ENCODE measurements at regions not wholly inside any gene's neighbourhood (a gene's known extent, or its start where the extent isn't known, plus 50 kb on each side); places are given as distances from the start of the nearest gene placed in this dataset.
"Not testable (repeated sequence)": the region's sequence is repeated elsewhere in the genome, so short reads cannot be mapped to it uniquely, and the experiment has no call there.

GRCh38 chr12:46983959-46984841, 95.2 kb upstream of the PCED1B start:
- H3K27me3 ChIP-seq = no peaks in the 10 kb centered on the region
- TF ChIP-seq, protein P1, sequence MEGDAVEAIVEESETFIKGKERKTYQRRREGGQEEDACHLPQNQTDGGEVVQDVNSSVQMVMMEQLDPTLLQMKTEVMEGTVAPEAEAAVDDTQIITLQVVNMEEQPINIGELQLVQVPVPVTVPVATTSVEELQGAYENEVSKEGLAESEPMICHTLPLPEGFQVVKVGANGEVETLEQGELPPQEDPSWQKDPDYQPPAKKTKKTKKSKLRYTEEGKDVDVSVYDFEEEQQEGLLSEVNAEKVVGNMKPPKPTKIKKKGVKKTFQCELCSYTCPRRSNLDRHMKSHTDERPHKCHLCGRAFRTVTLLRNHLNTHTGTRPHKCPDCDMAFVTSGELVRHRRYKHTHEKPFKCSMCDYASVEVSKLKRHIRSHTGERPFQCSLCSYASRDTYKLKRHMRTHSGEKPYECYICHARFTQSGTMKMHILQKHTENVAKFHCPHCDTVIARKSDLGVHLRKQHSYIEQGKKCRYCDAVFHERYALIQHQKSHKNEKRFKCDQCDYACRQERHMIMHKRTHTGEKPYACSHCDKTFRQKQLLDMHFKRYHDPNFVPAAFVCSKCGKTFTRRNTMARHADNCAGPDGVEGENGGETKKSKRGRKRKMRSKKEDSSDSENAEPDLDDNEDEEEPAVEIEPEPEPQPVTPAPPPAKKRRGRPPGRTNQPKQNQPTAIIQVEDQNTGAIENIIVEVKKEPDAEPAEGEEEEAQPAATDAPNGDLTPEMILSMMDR (IDR thresholded peaks at IDR 0.05) = no peak
- no peaks in the 10 kb centered on the region for H3K36me3 ChIP-seq
- no peaks in the 10 kb centered on the region for H3K9me3 ChIP-seq
- no peak overlapping the region for H3K4me3 ChIP-seq (ENCODE audit: low read depth in 1 of 2, low read length in 1 of 2)
- H3K4me1 ChIP-seq (ENCODE audit: control insufficient read depth in 1 of 2, insufficient read depth in 1 of 2, low read depth in 1 of 2, low read length in 1 of 2) = no peaks in the 10 kb centered on the region
- no peak overlapping the region for H3K27ac ChIP-seq

DNA sequence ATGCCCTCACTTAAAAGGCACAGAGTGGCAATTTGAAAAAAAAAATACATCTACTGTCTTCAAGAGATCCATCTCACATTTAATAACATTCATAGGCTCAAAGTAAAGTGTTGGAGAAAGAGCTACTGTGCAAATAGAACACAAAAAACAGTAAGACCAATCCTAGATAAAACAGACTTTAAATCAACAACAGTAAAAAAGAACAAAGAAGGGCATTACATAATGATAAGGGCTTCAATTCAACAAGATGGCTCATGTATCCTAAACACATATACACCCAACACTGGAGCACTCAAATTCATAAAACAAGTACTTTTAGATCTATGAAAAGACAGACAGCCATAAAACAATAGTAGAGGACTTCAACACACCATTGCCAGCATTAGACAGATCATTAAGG, 93.6 kb upstream of the PCED1B start:
- Histone ChIP-seq H3K27ac (no peak overlapping the region), H3K36me3 (no peaks in the 10 kb centered on the region), H3K27me3 (no peaks in the 10 kb centered on the region), H3K9me3 (no peaks in the 10 kb centered on the region), H3K4me1 (ENCODE audit: control insufficient read depth in 1 of 2, insufficient read depth in 1 of 2, low read depth in 1 of 2, low read length in 1 of 2) (no peaks in the 10 kb centered on the region), H3K4me3 (ENCODE audit: low read depth in 1 of 2, low read length in 1 of 2) (no peak overlapping the region)
- TF ChIP-seq, protein P1 (IDR thresholded peaks at IDR 0.05) = no peak

DNA sequence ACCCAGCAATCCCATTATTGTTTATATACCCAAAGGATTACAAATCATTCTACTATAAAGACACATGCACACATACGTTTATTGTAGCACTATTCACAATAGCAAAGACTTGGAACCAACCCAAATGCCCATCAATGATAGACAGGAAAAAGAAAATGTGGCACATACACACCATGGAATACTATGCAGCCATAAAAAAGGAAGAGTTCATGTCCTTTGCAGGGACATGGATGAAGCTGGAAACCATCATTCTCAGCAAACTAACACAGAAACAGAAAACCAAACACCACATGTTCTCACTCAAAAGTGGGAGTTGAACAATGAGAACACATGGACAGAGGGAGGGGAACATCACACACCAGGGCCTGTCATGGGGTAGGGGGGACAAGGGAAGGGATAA, 91.3 kb upstream of the PCED1B start:
- H3K27ac ChIP-seq; H3K27me3 ChIP-seq; H3K4me3 ChIP-seq (ENCODE audit: low read depth in 1 of 2, low read length in 1 of 2); H3K4me1 ChIP-seq (ENCODE audit: control insufficient read depth in 1 of 2, insufficient read depth in 1 of 2, low read depth in 1 of 2, low read length in 1 of 2); H3K36me3 ChIP-seq; H3K9me3 ChIP-seq: not testable (repeated sequence)

DNA sequence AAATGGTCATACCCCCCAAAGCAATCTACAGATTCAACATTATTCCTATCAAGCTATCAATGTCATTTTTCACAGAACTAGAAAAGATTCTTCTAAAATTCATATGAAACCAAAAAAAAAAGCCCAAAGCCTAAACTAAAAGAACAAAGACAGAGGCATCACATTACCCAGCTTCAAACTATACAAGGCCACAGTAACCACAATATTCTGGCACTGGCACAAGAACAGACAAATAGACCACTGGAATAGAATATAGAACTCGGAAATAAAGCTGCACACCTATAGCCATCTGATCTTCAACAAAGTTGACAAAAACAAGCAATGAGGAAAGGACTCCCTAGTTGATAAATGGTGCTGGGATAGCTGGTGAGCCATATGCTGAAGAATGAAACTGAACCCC, 89.2 kb upstream of the PCED1B start:
- H3K9me3 ChIP-seq = no peaks in the 10 kb centered on the region
- TF ChIP-seq, protein P1 (IDR thresholded peaks at IDR 0.05) = no peak
- no peaks in the 10 kb centered on the region for H3K4me1 ChIP-seq (ENCODE audit: control insufficient read depth in 1 of 2, insufficient read depth in 1 of 2, low read depth in 1 of 2, low read length in 1 of 2)
- no peak overlapping the region for H3K27ac ChIP-seq
- H3K27me3 ChIP-seq = no peaks in the 10 kb centered on the region
- H3K4me3 ChIP-seq (ENCODE audit: low read depth in 1 of 2, low read length in 1 of 2) = no peak overlapping the region
- no peaks in the 10 kb centered on the region for H3K36me3 ChIP-seq

- not testable (repeated sequence) for H3K27ac ChIP-seq; H3K4me1 ChIP-seq (ENCODE audit: control insufficient read depth in 1 of 2, insufficient read depth in 1 of 2, low read depth in 1 of 2, low read length in 1 of 2); H3K27me3 ChIP-seq; H3K36me3 ChIP-seq; H3K9me3 ChIP-seq; H3K4me3 ChIP-seq (ENCODE audit: low read depth in 1 of 2, low read length in 1 of 2)
Measured at GRCh38 chr12:46992051-46992450, 87.4 kb upstream of the PCED1B start.

- no peaks in the 10 kb centered on the region for H3K9me3 ChIP-seq
- no peak overlapping the region for H3K4me3 ChIP-seq (ENCODE audit: low read depth in 1 of 2, low read length in 1 of 2)
- no peaks in the 10 kb centered on the region for H3K27me3 ChIP-seq
- TF ChIP-seq, protein P1 (IDR thresholded peaks at IDR 0.05) = no peak
- H3K4me1 ChIP-seq (ENCODE audit: control insufficient read depth in 1 of 2, insufficient read depth in 1 of 2, low read depth in 1 of 2, low read length in 1 of 2) = no peaks in the 10 kb centered on the region
- H3K27ac ChIP-seq = no peak overlapping the region
- no peaks in the 10 kb centered on the region for H3K36me3 ChIP-seq
Measured at GRCh38 chr12:46998811-46999368, 80.5 kb upstream of the PCED1B start.
